ENCODE measurements at regions not wholly inside any gene's neighbourhood (a gene's known extent, or its start where the extent isn't known, plus 50 kb on each side); places are given as distances from the start of the nearest gene placed in this dataset.

GRCh38 chr3:74507691-74508090 lies 106.8 kb downstream of the CNTN3 start:
- H3K27me3 ChIP-seq (ENCODE audit: control insufficient read depth, insufficient read depth, low read length) = no peaks in the 10 kb centered on the region
- no peaks in the 10 kb centered on the region for H3K36me3 ChIP-seq (ENCODE audit: control insufficient read depth, low read depth, low read length)
- no peaks in the 10 kb centered on the region for H3K4me1 ChIP-seq (ENCODE audit: control insufficient read depth, low read depth, low read length)
- H3K4me3 ChIP-seq (ENCODE audit: low read length) = no peak overlapping the region
- no peak overlapping the region for H3K27ac ChIP-seq (ENCODE audit: low read length)
- H3K9me3 ChIP-seq (ENCODE audit: control insufficient read depth, low read depth, low read length) = no peaks in the 10 kb centered on the region
- no peak overlapping the region for H3K9ac ChIP-seq (ENCODE audit: low read length)

- H3K4me3 ChIP-seq (ENCODE audit: low read length) = no peak overlapping the region
- H3K36me3 ChIP-seq (ENCODE audit: control insufficient read depth, low read depth, low read length) = no peaks in the 10 kb centered on the region
- H3K4me1 ChIP-seq (ENCODE audit: control insufficient read depth, low read depth, low read length) = no peaks in the 10 kb centered on the region
- H3K9ac ChIP-seq (ENCODE audit: low read length) = no peak overlapping the region
- H3K27ac ChIP-seq (ENCODE audit: low read length) = no peak overlapping the region
- no peaks in the 10 kb centered on the region for H3K9me3 ChIP-seq (ENCODE audit: control insufficient read depth, low read depth, low read length)
- H3K27me3 ChIP-seq (ENCODE audit: control insufficient read depth, insufficient read depth, low read length) = no peaks in the 10 kb centered on the region
These were observed 108.2 kb downstream of the CNTN3 start for GRCh38 chr3:74506246-74506645.

DNA sequence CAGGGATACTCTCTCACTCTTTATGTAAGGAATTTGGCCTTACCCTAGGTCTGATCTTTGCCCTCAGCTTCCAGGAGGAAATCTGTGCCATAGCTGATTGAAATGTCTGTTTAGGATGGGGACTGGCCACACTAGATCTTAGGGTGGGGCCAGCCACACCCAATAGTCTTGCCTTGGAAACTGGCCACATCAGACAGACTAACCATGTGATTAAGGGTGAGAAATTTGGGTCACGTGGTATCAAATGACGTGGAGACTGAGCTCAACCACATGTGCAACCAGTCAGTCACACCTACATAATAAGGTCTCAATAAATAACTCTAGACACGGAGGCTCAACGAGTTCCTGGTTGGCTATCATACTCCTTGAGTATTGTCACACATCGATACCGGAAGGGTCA lies 113.5 kb downstream of the CNTN3 start:
- Histone ChIP-seq H3K4me1 (ENCODE audit: control insufficient read depth, low read depth, low read length) (no peaks in the 10 kb centered on the region), H3K27me3 (ENCODE audit: control insufficient read depth, insufficient read depth, low read length) (no peaks in the 10 kb centered on the region), H3K36me3 (ENCODE audit: control insufficient read depth, low read depth, low read length) (no peaks in the 10 kb centered on the region), H3K27ac (ENCODE audit: low read length) (no peak overlapping the region), H3K9me3 (ENCODE audit: control insufficient read depth, low read depth, low read length) (no peaks in the 10 kb centered on the region), H3K4me3 (ENCODE audit: low read length) (no peak overlapping the region), H3K9ac (ENCODE audit: low read length) (no peak overlapping the region)

- no peak overlapping the region for H3K9ac ChIP-seq (ENCODE audit: low read length)
- H3K4me1 ChIP-seq (ENCODE audit: control insufficient read depth, low read depth, low read length) = no peaks in the 10 kb centered on the region
- H3K9me3 ChIP-seq (ENCODE audit: control insufficient read depth, low read depth, low read length) = no peaks in the 10 kb centered on the region
- no peak overlapping the region for H3K27ac ChIP-seq (ENCODE audit: low read length)
- no peaks in the 10 kb centered on the region for H3K36me3 ChIP-seq (ENCODE audit: control insufficient read depth, low read depth, low read length)
- H3K4me3 ChIP-seq (ENCODE audit: low read length) = no peak overlapping the region
- no peaks in the 10 kb centered on the region for H3K27me3 ChIP-seq (ENCODE audit: control insufficient read depth, insufficient read depth, low read length)
These were observed 114.2 kb downstream of the CNTN3 start for GRCh38 chr3:74500257-74500656.

DNA sequence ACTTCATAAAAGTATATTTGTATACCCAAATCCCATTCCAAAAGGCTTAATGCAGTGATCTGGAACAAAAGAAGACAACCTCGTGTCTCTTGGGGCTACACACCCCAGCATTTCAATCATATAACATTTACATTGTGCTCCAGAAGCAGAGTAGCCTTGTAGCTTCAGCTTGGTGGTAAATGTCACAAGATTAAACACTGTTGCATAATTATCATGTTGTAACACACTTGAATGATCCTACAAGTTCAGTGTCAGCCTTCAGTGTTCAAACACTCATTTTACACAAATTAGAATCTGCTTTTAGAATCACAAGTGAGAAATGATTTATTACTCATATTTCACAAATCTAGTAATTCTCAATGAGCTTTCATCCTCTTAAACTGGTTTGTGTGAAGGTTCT lies 122.6 kb downstream of the CNTN3 start:
- H3K9me3 ChIP-seq (ENCODE audit: control insufficient read depth, low read depth, low read length) = no peaks in the 10 kb centered on the region
- H3K27me3 ChIP-seq (ENCODE audit: control insufficient read depth, insufficient read depth, low read length) = no peaks in the 10 kb centered on the region
- H3K9ac ChIP-seq (ENCODE audit: low read length) = no peak overlapping the region
- H3K27ac ChIP-seq (ENCODE audit: low read length) = no peak overlapping the region
- no peaks in the 10 kb centered on the region for H3K36me3 ChIP-seq (ENCODE audit: control insufficient read depth, low read depth, low read length)
- H3K4me3 ChIP-seq (ENCODE audit: low read length) = no peak overlapping the region
- no peaks in the 10 kb centered on the region for H3K4me1 ChIP-seq (ENCODE audit: control insufficient read depth, low read depth, low read length)

GRCh38 chr3:74489050-74489792 lies 125.2 kb downstream of the CNTN3 start:
- H3K4me1 ChIP-seq (ENCODE audit: control insufficient read depth, low read depth, low read length) = no peaks in the 10 kb centered on the region
- H3K27ac ChIP-seq (ENCODE audit: low read length) = no peak overlapping the region
- no peaks in the 10 kb centered on the region for H3K36me3 ChIP-seq (ENCODE audit: control insufficient read depth, low read depth, low read length)
- no peak overlapping the region for H3K9ac ChIP-seq (ENCODE audit: low read length)
- H3K27me3 ChIP-seq (ENCODE audit: control insufficient read depth, insufficient read depth, low read length) = no peaks in the 10 kb centered on the region
- no peak overlapping the region for H3K4me3 ChIP-seq (ENCODE audit: low read length)
- no peaks in the 10 kb centered on the region for H3K9me3 ChIP-seq (ENCODE audit: control insufficient read depth, low read depth, low read length)

GRCh38 chr3:74479915-74480314 lies 134.5 kb downstream of the CNTN3 start:
- H3K9me3 ChIP-seq (ENCODE audit: control insufficient read depth, low read depth, low read length) = no peaks in the 10 kb centered on the region
- H3K4me3 ChIP-seq (ENCODE audit: low read length) = no peak overlapping the region
- H3K4me1 ChIP-seq (ENCODE audit: control insufficient read depth, low read depth, low read length) = no peaks in the 10 kb centered on the region
- H3K27me3 ChIP-seq (ENCODE audit: control insufficient read depth, insufficient read depth, low read length) = no peaks in the 10 kb centered on the region
- H3K27ac ChIP-seq (ENCODE audit: low read length) = no peak overlapping the region
- H3K9ac ChIP-seq (ENCODE audit: low read length) = no peak overlapping the region
- no peaks in the 10 kb centered on the region for H3K36me3 ChIP-seq (ENCODE audit: control insufficient read depth, low read depth, low read length)

DNA sequence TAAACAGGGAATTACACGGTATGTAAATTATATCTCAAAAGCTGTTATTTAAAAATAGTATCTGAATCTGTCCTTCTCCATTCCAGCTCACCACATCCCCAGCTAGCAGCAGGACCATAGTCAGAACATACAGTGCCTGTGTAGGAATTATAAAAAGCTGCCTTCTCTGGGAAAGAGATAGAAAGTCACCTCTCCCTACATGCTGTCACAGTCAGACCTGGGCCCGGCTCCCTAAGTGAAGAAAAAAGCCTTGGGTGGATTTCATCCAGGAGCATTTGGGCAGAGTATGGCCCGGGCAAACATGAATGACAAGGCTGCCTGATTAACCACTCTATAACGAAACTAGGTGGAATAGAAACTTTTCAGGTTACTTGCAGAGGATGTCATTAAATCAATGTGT lies 144.1 kb downstream of the CNTN3 start:
- no peaks in the 10 kb centered on the region for H3K9me3 ChIP-seq (ENCODE audit: control insufficient read depth, low read depth, low read length)
- H3K27ac ChIP-seq (ENCODE audit: low read length) = no peak overlapping the region
- no peaks in the 10 kb centered on the region for H3K36me3 ChIP-seq (ENCODE audit: control insufficient read depth, low read depth, low read length)
- H3K27me3 ChIP-seq (ENCODE audit: control insufficient read depth, insufficient read depth, low read length) = no peaks in the 10 kb centered on the region
- H3K4me1 ChIP-seq (ENCODE audit: control insufficient read depth, low read depth, low read length) = no peaks in the 10 kb centered on the region
- no peak overlapping the region for H3K9ac ChIP-seq (ENCODE audit: low read length)
- H3K4me3 ChIP-seq (ENCODE audit: low read length) = no peak overlapping the region

- H3K36me3 ChIP-seq (ENCODE audit: control insufficient read depth, low read depth, low read length) = no peaks in the 10 kb centered on the region
- H3K4me1 ChIP-seq (ENCODE audit: control insufficient read depth, low read depth, low read length) = no peaks in the 10 kb centered on the region
- no peak overlapping the region for H3K9ac ChIP-seq (ENCODE audit: low read length)
- H3K27me3 ChIP-seq (ENCODE audit: control insufficient read depth, insufficient read depth, low read length) = no peaks in the 10 kb centered on the region
- no peak overlapping the region for H3K27ac ChIP-seq (ENCODE audit: low read length)
- no peaks in the 10 kb centered on the region for H3K9me3 ChIP-seq (ENCODE audit: control insufficient read depth, low read depth, low read length)
- no peak overlapping the region for H3K4me3 ChIP-seq (ENCODE audit: low read length)
These were observed 144.7 kb downstream of the CNTN3 start for GRCh38 chr3:74469713-74470112.

DNA sequence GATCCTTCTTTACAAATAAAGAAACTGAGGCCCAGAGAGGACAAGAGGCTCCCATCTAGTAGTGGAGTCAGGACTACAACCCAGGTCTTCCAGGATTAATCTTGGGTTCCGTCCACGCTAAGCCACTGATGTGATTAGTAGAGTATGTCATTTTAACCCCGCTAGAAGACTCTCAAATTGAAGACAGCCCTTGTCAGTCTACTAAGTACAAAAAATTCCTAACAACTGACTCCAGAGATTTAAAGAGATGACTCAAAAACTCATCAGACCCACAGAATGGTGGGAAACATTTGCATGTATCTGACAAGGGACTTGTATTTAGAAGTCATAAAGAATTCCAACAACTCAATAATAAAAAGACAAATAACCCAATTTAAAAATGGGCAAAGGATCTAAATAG lies 145.3 kb downstream of the CNTN3 start:
- no peaks in the 10 kb centered on the region for H3K9me3 ChIP-seq (ENCODE audit: control insufficient read depth, low read depth, low read length)
- no peak overlapping the region for H3K4me3 ChIP-seq (ENCODE audit: low read length)
- no peaks in the 10 kb centered on the region for H3K4me1 ChIP-seq (ENCODE audit: control insufficient read depth, low read depth, low read length)
- no peak overlapping the region for H3K9ac ChIP-seq (ENCODE audit: low read length)
- H3K36me3 ChIP-seq (ENCODE audit: control insufficient read depth, low read depth, low read length) = no peaks in the 10 kb centered on the region
- no peak overlapping the region for H3K27ac ChIP-seq (ENCODE audit: low read length)
- no peaks in the 10 kb centered on the region for H3K27me3 ChIP-seq (ENCODE audit: control insufficient read depth, insufficient read depth, low read length)

DNA sequence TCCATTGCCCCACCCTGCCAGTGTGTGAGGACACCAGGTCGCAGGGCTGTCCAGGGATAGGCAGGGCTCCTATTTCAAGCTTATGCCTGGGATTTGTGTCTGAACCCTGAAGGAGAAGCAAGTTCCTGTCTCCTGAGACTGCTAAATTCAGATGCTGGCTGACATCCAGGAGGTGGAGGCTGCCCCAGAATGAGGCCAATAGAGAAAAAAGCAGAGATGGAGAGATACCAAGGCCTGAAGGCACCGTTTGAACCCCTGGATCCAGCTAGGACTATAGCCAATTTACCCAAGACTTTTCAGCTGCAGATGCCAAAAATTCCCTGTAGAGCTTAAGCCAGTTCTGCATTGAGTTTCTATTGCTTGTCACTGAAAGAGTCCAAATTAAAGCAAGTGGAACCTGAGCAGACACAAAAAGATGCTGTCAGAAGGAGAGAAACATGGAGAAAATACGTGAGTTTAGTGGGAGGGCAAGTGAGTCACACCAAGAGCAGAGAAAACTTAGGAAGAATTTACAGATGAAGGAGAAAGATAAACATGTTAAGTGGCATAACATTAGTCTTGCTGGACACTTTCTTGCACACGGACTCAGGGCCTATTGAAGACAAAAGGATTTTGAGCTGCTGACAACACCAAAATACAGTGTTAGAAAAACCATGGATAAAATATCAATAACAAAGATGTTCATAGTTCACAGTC lies 148.6 kb downstream of the CNTN3 start:
- Histone ChIP-seq H3K4me3 (ENCODE audit: low read length) (no peak overlapping the region), H3K27ac (ENCODE audit: low read length) (no peak overlapping the region), H3K27me3 (ENCODE audit: control insufficient read depth, insufficient read depth, low read length) (no peaks in the 10 kb centered on the region), H3K36me3 (ENCODE audit: control insufficient read depth, low read depth, low read length) (no peaks in the 10 kb centered on the region), H3K9ac (ENCODE audit: low read length) (no peak overlapping the region), H3K4me1 (ENCODE audit: control insufficient read depth, low read depth, low read length) (peaks cover 7% of the 10 kb centered on the region), H3K9me3 (ENCODE audit: control insufficient read depth, low read depth, low read length) (no peaks in the 10 kb centered on the region)

DNA sequence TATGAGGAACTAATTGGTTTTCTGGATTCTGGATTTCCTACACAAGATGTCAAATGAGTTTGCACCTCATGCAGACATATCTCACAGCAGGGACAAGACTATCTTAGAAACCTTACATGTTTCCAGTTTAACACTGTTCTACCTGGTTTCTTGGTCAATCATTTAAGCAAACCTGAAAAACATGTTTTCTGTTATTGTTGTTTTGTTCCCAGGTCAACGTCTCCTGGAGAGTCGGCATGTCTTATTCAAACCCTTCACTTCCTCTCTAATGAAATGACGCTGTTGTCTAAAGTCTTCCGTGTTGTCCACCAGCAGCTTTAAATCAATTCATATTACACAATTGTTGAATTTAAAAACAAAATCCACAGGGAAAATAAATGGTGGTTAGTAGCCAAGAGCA lies 150.9 kb downstream of the CNTN3 start:
- Histone ChIP-seq H3K9me3 (ENCODE audit: control insufficient read depth, low read depth, low read length) (no peaks in the 10 kb centered on the region), H3K4me1 (ENCODE audit: control insufficient read depth, low read depth, low read length) (peaks cover 7% of the 10 kb centered on the region)

More for the DNA sequence above, 150.9 kb downstream of the CNTN3 start:
- no peak overlapping the region for H3K4me3 ChIP-seq (ENCODE audit: low read length)
- H3K9ac ChIP-seq (ENCODE audit: low read length) = no peak overlapping the region
- H3K27me3 ChIP-seq (ENCODE audit: control insufficient read depth, insufficient read depth, low read length) = no peaks in the 10 kb centered on the region
- H3K27ac ChIP-seq (ENCODE audit: low read length) = no peak overlapping the region
- H3K36me3 ChIP-seq (ENCODE audit: control insufficient read depth, low read depth, low read length) = no peaks in the 10 kb centered on the region

All from iPS-18a (cell line).